K562 (cell line): ENCODE measurements at regions not wholly inside any gene's neighbourhood (a gene's known extent, or its start where the extent isn't known, plus 50 kb on each side); places are given as distances from the start of the nearest gene placed in this dataset.

Experiments
- ATAC-seq: fragments of 200-7000 bp; cut with Tn5 transposase; 3 replicates; pipeline ENCODE4 v1.9.1; 2020; ENCODE audit warnings: moderate library complexity
- BruUV-seq: library from RNA; stranded (reverse); fragments of 400-500 nt; replicated peaks from 2 replicates; lab custom pipeline; 2021; lab: Mats Ljungman, UMichigan
- CTCF ChIA-PET: fragments of 300-600 bp; formaldehyde crosslinking; extraction: SDS; loops from one replicate; lab custom pipeline; 2021; ENCODE audit warnings: low intra/inter-chr PET ratio; lab: Yijun Ruan, JAX
- POLR2A ChIA-PET: fragments of 300-600, 350-650 bp; sonication (Branson Sonifier 250); formaldehyde crosslinking; extraction: SDS; loops from one replicate; lab custom pipeline; 2021; ENCODE audit warnings: antibody characterized with exemption, inconsistent platforms; lab: Yijun Ruan, JAX
- DNase-seq, 4 experiments: peaks; one replicate each; pipeline versions ENCODE4 v3.0.0 to v3.0.0-alpha.2; 2011 to 2018; ENCODE audit warnings: low spot score in 3 of 4, mixed read lengths in 3 of 4; ENCODE audit errors: extremely low read depth in 1 of 4
- FAIRE-seq: peaks from 2 replicates; lab custom pipeline; 2011; peaks lifted over from hg19 to GRCh38; lab: Jason Lieb, UNC
- H2AFZ ChIP-seq: 2 replicates; pipeline ENCODE4 v1.6.0; 2011; ENCODE audit warnings: low read depth, low read length, control low read depth, inconsistent platforms
- H3K27ac ChIP-seq: fragments of 200-600 bp; 3 replicates; pipeline ENCODE4 v1.8.0; 2011; ENCODE audit warnings: low read depth, mild to moderate bottlenecking, control low read depth, inconsistent platforms, low read length, moderate library complexity, mixed read lengths; ENCODE audit errors: extremely low read depth
- H3K27me3 ChIP-seq, 2 experiments: fragments of 300-600 bp in 1 of 2; 2 replicates in 1 of 2; 3 replicates in 1 of 2; pipeline versions ENCODE4 v1.6.0 to v1.8.0; 2011; ENCODE audit warnings: inconsistent platforms in 2 of 2, low read length in 2 of 2, mild to moderate bottlenecking in 1 of 2, mixed read lengths in 1 of 2, moderate library complexity in 1 of 2; ENCODE audit not compliant: control insufficient read depth in 2 of 2, insufficient read depth in 2 of 2
- H3K36me3 ChIP-seq: fragments of 300-600 bp; 3 replicates; pipeline ENCODE4 v1.8.0; 2011; ENCODE audit warnings: mild to moderate bottlenecking, low read length, inconsistent platforms; ENCODE audit not compliant: control insufficient read depth, insufficient read depth
- H3K4me1 ChIP-seq, 2 experiments: fragments of 200-600 bp in 1 of 2; replicated peaks in 1 of 2; 2 replicates in 1 of 2; 3 replicates in 1 of 2; pipeline versions ENCODE4 v1.5.1 to v1.8.0; 2011; ENCODE audit warnings: inconsistent platforms in 2 of 2, low read length in 2 of 2, mild to moderate bottlenecking in 1 of 2, mixed read lengths in 1 of 2, moderate library complexity in 1 of 2; ENCODE audit not compliant: control insufficient read depth in 2 of 2, insufficient read depth in 2 of 2
- H3K4me2 ChIP-seq: 2 replicates; pipeline ENCODE4 v1.6.1; 2011; ENCODE audit warnings: low read length, control low read depth, inconsistent platforms, mixed read lengths; ENCODE audit not compliant: insufficient read depth
- H3K4me3 ChIP-seq: fragments of 200-600 bp; sonication (generic), shearing (Covaris generic); 2 replicates; pipeline ENCODE4 v1.5.1; 2016; ENCODE audit warnings: control low read depth, inconsistent platforms
- H3K79me2 ChIP-seq: fragments of 200-600 bp; 3 replicates; pipeline ENCODE4 v1.8.0; 2011; ENCODE audit warnings: low read length, inconsistent platforms; ENCODE audit not compliant: control insufficient read depth, insufficient read depth
- H3K9ac ChIP-seq, 2 experiments: 2 replicates each; pipeline versions ENCODE4 v1.6.0 to v1.6.1; 2011; ENCODE audit warnings: low read depth in 2 of 2, low read length in 2 of 2, control low read depth in 1 of 2, inconsistent platforms in 1 of 2, mild to moderate bottlenecking in 1 of 2, mixed read lengths in 1 of 2; ENCODE audit not compliant: insufficient read depth in 1 of 2
- H3K9me1 ChIP-seq: one replicate; pipeline ENCODE4 v1.6.0; 2011; ENCODE audit warnings: inconsistent platforms, mild to moderate bottlenecking, low read length, moderate library complexity; ENCODE audit not compliant: control insufficient read depth, insufficient read depth
- H3K9me3 ChIP-seq: replicated peaks from 2 replicates; pipeline ENCODE4 v1.5.1; 2011; ENCODE audit warnings: low read depth, low read length, inconsistent platforms; ENCODE audit not compliant: control insufficient read depth, insufficient read depth
- H4K20me1 ChIP-seq: replicated peaks from 2 replicates; pipeline ENCODE4 v1.6.1; 2011; ENCODE audit warnings: low read length, inconsistent platforms, mixed read lengths; ENCODE audit not compliant: control insufficient read depth, insufficient read depth
- ERF ChIP-seq: fragments of 450-650 bp; formaldehyde crosslinking; IDR thresholded peaks from 2 replicates; pipeline ENCODE4 v1.4.0; 2020; ENCODE audit warnings: mild to moderate bottlenecking, mixed read lengths
- ETS2 ChIP-seq: IDR thresholded peaks from 2 replicates; pipeline ENCODE4 v1.6.1; 2016; ENCODE audit warnings: borderline replicate concordance, missing genetic modification characterization, mild to moderate bottlenecking, moderate library complexity, missing compliant biosample characterization; ENCODE audit not compliant: poor library complexity, severe bottlenecking
- IFI16 ChIP-seq: fragments of 250-450 bp; sonication (Bioruptor Pico); IDR thresholded peaks from 2 replicates; pipeline ENCODE4 v2.1.2; 2022; ENCODE audit warnings: mild to moderate bottlenecking, inconsistent platforms
- KHSRP ChIP-seq: fragments of 450-650 bp; IDR thresholded peaks from 2 replicates; pipeline ENCODE4 v1.6.1; 2017
- RBM25 ChIP-seq: fragments of 200-400 bp; formaldehyde crosslinking; IDR thresholded peaks from 2 replicates; pipeline ENCODE4 v1.6.1; 2018; ENCODE audit warnings: low read length, low read depth, moderate library complexity; ENCODE audit not compliant: severe bottlenecking
- RCOR1 ChIP-seq, 2 experiments: IDR thresholded peaks; 2 replicates each; pipeline ENCODE4 v1.6.1; 2012; ENCODE audit warnings: low read depth in 2 of 2, low read length in 2 of 2, borderline replicate concordance in 1 of 2, improper control_type of control experiment in 1 of 2
- SMAD4 ChIP-seq: fragments of 250-450 bp; sonication (Bioruptor Pico); conservative IDR thresholded peaks from 2 replicates; pipeline ENCODE4 v1.8.0; 2021; ENCODE audit warnings: inconsistent platforms, mild to moderate bottlenecking, moderate library complexity
- YY1 ChIP-seq, 3 experiments: IDR thresholded peaks; 2 replicates each; pipeline ENCODE4 v1.6.1; 2011; ENCODE audit warnings: low read length in 2 of 3, mild to moderate bottlenecking in 2 of 3, moderate library complexity in 2 of 3, borderline replicate concordance in 1 of 3, control low read depth in 1 of 3, low read depth in 1 of 3; ENCODE audit not compliant: insufficient read depth in 3 of 3, insufficient replicate concordance in 2 of 3, control insufficient read depth in 1 of 3, insufficient read length in 1 of 3; ENCODE audit errors: extremely low read depth in 1 of 3
- ZBTB9 ChIP-seq: fragments of 450-650 bp; formaldehyde crosslinking; IDR thresholded peaks from 2 replicates; pipeline ENCODE4 v1.4.0; 2020; ENCODE audit warnings: mild to moderate bottlenecking, moderate library complexity
- ZNF3 ChIP-seq: fragments of 250-450 bp; sonication (Bioruptor Pico); IDR thresholded peaks from 2 replicates; pipeline ENCODE4 v1.5.0; 2021; ENCODE audit warnings: mild to moderate bottlenecking, moderate library complexity
- ZNF311 ChIP-seq: fragments of 250-450 bp; sonication (Bioruptor Pico); IDR thresholded peaks from 2 replicates; pipeline ENCODE4 v1.4.0; 2020; ENCODE audit warnings: mild to moderate bottlenecking, moderate library complexity
- WGBS: fragments of 100-300 bp; shearing (Covaris generic); methylation state at CpG from one replicate; pipeline ENCODE4 v1.1.6; 2016; ENCODE audit warnings: low coverage, mixed read lengths; ENCODE audit not compliant: insufficient coverage; ENCODE audit errors: missing lambda C conversion rate; 5-methylcytosine and 5-hydroxymethylcytosine counted together
- in situ Hi-C: fragments of 300-500 bp; cut with MboI; formaldehyde crosslinking; loops from 4 replicates; pipeline ENCODE4 v1.15.0; 2018; ENCODE audit warnings: inconsistent platforms, mixed read lengths
- intact Hi-C: fragments of 100-400 bp; cut with micrococcal nuclease; formaldehyde crosslinking; loops from 2 replicates; pipeline ENCODE4 v1.14.2; 2022
- TF ChIP-seq, protein P1 (sequence below): fragments of 450-650 bp; formaldehyde crosslinking; conservative IDR thresholded peaks from 2 replicates; pipeline ENCODE4 v1.4.0; 2022; ENCODE audit warnings: mild to moderate bottlenecking, missing genetic modification characterization
- TF ChIP-seq, protein P2 (sequence below): fragments of 250-450 bp; sonication (Bioruptor Pico); IDR thresholded peaks from 2 replicates; pipeline ENCODE4 v1.5.0; 2021; ENCODE audit warnings: mild to moderate bottlenecking, borderline replicate concordance

GRCh38 chr2:176872406-176872805 is 340.2 kb upstream of the HNRNPA3 start (continued):
- TF ChIP-seq ZNF311 (CRISPR knock-in tag) (no peak), YY1 (IDR thresholded peaks at IDR 0.05; ENCODE audit: borderline replicate concordance in 1 of 3, control insufficient read depth in 1 of 3, extremely low read depth in 1 of 3, insufficient read depth in 3 of 3, insufficient read length in 1 of 3, insufficient replicate concordance in 2 of 3, low read depth in 1 of 3, low read length in 2 of 3) (no peak), ERF (CRISPR knock-in tag) (no peak)

- no peak for FAIRE-seq
Observed at GRCh38 chr2:176873403-176873802, 339.2 kb upstream of the HNRNPA3 start.

More at GRCh38 chr2:176873403-176873802, 339.2 kb upstream of the HNRNPA3 start:
- Histone ChIP-seq H3K27me3 (no peaks in the 10 kb centered on the region), H3K79me2 (no peaks in the 10 kb centered on the region), H4K20me1 (no peaks in the 10 kb centered on the region), H3K9me3 (no peaks in the 10 kb centered on the region), H3K4me1 (no peaks in the 10 kb centered on the region), H3K27ac (no peak overlapping the region), H3K4me2 (no peak overlapping the region), H3K4me3 (no peak overlapping the region), H2AFZ (no peak overlapping the region), H3K9me1 (no peaks in the 10 kb centered on the region), H3K36me3 (no peaks in the 10 kb centered on the region), H3K9ac (no peak overlapping the region)
- DNase-seq (no peak), ATAC-seq (no peak)
- ChIA-PET POLR2A (interaction anchor here (0.7 to 1.2 kb wide), 3 partner anchors 10 to 16 kb away, joined by 3 to 5 read pairs (median 3); no protein-coding TSS in a partner anchor), CTCF (no interaction called here)
- in situ Hi-C loops = no loop called here
- intact Hi-C loops = no loop called here
- WGBS = 2% methylated on average over 4 of the region's 4 CpGs
- TF ChIP-seq RBM25 (no peak), RCOR1 (IDR thresholded peaks at IDR 0.05; ENCODE audit: borderline replicate concordance in 1 of 2, low read depth in 2 of 2, low read length in 2 of 2) (no peak), ZNF3 (CRISPR knock-in tag) (no peak), KHSRP (no peak), ZBTB9 (no peak), SMAD4 (CRISPR knock-in tag) (no peak), IFI16 (no peak), ETS2 (tag) (no peak)
- TF ChIP-seq, protein P1, sequence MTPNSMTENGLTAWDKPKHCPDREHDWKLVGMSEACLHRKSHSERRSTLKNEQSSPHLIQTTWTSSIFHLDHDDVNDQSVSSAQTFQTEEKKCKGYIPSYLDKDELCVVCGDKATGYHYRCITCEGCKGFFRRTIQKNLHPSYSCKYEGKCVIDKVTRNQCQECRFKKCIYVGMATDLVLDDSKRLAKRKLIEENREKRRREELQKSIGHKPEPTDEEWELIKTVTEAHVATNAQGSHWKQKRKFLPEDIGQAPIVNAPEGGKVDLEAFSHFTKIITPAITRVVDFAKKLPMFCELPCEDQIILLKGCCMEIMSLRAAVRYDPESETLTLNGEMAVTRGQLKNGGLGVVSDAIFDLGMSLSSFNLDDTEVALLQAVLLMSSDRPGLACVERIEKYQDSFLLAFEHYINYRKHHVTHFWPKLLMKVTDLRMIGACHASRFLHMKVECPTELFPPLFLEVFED (CRISPR knock-in tag) = no peak
- TF ChIP-seq, protein P2, sequence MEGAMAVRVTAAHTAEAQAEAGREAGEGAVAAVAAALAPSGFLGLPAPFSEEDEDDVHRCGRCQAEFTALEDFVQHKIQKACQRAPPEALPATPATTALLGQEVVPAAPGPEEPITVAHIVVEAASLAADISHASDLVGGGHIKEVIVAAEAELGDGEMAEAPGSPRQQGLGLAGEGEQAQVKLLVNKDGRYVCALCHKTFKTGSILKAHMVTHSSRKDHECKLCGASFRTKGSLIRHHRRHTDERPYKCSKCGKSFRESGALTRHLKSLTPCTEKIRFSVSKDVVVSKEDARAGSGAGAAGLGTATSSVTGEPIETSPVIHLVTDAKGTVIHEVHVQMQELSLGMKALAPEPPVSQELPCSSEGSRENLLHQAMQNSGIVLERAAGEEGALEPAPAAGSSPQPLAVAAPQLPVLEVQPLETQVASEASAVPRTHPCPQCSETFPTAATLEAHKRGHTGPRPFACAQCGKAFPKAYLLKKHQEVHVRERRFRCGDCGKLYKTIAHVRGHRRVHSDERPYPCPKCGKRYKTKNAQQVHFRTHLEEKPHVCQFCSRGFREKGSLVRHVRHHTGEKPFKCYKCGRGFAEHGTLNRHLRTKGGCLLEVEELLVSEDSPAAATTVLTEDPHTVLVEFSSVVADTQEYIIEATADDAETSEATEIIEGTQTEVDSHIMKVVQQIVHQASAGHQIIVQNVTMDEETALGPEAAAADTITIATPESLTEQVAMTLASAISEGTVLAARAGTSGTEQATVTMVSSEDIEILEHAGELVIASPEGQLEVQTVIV (CRISPR knock-in tag) = no peak
- BruUV-seq = no TSS peak
